Superior temporal gyrus (tissue), 1 donor: ENCODE measurements at regions not wholly inside any gene's neighbourhood (a gene's known extent, or its start where the extent isn't known, plus 50 kb on each side); places are given as distances from the start of the nearest gene placed in this dataset.
"Not testable (repeated sequence)": the region's sequence is repeated elsewhere in the genome, so short reads cannot be mapped to it uniquely, and the experiment has no call there.

ENCODE experiments used
- DNase-seq: peaks from one replicate; pipeline ENCODE4 v3.0.0-alpha.2; 2016; ENCODE audit errors: extremely low spot score

DNA sequence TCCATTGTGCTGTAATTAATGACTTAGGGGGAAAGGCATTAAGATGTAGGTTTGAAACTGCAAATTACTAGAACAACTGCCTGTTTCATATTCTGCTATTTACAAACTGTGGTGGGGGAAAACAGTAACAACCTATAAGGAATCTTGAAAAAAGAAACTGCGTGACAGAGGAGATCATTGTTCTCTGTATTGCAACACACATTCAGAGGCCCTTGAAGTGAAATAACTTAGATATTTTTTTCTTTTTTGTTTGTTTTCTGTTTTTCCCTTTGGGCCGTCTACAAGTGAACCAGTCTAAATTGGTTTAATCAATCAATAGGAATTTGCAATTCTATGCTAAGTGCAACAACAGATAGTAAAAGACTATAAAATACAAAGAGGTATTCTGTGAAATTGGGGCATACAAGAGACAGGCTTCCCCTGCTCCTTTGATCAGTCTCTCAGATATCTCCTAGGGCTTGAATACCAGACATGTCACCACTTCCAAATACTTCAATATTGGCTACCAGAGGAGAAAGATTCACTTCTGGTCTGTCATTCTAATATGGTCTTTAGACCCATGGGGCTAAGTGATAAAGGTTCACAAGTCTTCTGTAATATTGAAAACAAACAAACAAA, 2055.1 kb upstream of the CELF4 start:
- DNase-seq: no peak

DNA sequence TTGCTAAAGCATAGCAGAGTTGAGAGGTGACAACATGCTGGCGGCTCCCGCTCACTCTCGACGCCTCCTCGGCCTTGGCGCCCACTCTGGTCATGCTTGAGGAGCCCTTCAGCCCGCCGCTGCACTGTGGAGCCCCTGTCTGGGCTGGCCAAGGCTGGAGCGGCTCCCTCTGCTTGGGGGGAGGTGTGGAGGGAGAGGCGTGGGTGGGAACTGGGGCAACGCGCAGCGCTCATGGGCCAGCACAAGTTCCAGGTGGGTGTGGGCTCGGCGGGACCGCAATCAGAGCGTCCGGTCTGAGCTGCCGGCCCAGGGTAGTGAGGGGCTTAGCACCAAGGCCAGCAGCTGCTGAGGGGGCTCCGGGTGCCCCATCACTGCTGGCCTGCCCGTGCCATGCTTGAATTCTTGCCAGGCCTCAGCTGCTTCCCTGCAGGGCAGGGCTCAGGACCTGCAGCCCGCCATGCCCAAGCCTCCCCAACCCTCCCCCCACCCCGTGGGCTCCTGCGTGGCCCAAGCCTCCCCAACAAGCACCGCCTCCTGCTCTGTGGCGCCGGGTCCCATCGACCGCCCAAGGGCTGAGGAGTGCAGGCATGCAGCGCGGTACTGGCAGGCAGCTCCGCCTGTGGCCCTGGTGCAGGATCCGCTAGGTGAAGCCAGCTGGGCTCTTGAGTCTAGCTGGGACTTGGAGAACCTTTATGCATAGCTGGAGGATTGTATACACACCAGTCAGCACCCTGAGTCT, 2052.8 kb upstream of the CELF4 start:
- no peak for DNase-seq

DNA sequence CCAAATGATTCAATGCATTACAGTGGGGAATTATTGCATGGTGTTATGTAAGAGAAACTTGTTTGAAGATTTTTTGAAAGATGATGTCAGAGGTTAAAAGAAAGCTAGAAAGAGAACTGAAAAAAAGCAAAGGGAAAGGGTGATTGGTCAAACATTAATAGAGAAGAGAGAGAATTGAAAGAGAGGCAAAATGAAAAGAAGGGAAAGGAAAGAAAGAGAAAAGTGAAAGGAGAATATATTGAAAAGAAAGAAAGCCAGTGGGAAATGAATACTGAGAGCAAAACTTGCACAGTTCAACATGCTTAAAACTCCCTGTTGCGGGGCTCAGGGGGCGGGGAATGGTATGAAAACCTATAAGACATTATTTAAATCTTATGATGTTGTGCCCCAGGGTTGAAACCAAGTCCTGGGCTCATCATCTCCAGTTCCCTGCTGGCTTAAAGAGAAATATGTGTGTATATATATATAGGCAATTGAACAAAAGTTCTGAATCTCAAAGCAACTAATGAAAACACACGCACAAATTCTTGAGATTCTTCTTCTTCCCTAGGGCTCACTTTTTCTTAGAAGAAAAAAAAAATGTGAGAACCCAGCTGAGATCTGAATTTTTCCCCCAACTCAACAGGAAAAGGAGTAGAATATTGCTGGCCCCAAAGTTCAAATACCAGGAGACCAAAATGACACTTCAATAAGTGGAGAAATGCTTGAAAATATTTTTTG, 2045.9 kb upstream of the CELF4 start:
- DNase-seq: no peak

DNA sequence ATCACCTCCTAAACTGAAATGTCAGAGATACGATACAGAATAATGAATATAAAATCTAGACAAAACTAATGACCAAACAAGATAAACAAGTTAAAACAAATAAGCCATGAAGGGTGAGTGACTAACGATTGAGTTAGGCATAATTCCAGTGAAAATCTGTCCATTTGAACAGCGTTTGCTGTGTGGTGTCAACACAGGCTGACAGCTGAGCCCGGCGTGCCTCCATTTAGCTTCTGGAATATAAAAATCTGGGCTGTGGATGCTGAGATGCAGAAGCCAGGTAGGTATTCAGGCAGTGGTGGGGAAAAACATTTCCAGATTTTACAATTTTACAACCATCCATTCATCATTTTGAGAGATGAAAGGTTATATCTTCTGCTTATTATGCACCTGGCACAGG, 2041.4 kb upstream of the CELF4 start:
- DNase-seq: no peak

DNA sequence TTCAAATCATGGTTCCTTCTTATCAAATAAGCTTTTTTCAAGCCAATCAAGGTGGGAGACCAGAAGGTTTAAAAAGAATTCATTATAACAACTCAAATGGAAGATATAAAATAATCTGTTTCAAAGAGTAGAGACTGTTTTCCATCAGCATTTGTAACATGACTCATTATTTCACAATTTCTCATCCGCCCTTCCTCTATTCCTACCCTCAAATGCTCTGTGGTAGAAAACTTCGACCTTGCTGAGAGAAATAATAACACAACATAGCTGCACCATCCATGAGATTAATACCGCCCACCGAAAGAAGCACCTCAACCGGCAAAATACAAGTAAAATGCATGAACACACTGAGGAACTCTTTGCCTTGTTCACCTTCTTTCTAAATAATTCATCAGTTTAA, 2039.2 kb upstream of the CELF4 start:
- no peak for DNase-seq

DNA sequence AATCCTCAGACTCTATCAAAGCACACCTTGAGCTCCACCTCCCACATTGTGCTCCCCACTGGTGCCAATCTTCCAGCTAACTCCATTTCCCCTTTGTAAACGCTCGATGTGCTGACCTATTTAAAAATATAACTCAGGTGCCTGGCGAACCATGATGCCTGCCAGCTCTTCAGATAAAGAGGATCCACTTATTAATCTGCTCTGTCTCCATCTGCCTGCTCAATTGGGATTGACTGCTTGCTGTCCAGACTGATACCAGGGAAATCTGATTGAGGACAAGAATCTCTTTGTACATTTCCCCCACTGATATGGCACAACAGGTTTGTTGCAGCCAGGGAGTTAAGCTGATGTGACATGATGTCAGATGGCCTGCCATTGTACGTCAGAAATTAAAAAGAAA, 2036.5 kb upstream of the CELF4 start:
- no peak for DNase-seq

DNA sequence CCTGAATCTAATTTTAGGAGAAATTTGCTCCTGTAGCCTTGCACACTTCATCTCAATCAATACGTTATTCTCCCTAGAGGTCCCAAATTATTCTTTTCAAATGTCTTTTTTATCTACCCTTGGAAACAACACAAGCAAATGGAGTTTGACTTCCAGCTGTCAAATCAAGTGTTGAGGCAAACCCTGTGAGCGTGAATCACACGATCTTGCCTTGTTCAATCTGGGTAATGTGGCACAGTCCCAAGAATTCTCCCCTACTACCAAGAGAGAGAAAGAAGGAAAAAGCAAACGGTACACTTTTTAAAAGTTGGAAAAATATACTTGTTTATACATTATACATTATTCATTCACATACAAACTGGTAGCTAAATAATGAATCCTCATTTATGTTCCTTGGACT, 2035.3 kb upstream of the CELF4 start:
- DNase-seq: no peak

DNA sequence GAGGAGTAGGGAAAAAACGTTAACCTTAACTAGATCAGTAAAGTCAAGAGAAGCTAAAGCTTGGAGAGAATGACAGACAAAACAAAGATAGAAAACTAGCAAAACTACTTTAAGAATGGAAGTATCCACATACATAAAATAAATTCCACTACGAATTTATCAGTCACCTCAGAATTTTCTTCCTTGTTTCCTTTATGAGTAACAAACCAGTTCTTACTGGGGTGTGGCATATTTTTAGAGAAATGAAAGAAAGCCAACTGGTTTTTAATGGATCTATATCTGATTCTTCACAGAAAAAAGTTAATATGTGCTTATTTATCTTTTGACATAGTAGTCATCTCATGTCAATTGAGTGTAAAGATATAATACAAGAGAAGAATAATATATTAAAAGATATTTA, 2033.7 kb upstream of the CELF4 start:
- no peak for DNase-seq

DNA sequence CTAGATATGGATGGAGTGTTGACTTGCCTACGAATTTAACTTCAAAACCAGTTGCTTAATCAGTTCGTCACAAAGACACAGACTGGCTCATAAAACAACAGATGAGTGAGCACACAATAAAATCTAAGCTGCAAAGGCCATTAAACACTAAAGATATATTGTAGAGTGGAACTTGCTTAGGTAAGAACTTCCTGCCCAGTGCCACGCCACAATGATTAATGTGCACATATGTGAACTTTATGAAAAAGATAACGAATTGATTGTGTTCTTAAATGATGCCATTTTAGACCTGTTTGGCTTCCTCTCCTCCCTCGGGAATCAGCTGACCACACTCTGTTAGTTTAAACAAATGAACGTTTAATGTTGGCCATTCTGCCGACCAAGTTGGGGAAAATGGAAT, 2031.3 kb upstream of the CELF4 start:
- no peak for DNase-seq

DNA sequence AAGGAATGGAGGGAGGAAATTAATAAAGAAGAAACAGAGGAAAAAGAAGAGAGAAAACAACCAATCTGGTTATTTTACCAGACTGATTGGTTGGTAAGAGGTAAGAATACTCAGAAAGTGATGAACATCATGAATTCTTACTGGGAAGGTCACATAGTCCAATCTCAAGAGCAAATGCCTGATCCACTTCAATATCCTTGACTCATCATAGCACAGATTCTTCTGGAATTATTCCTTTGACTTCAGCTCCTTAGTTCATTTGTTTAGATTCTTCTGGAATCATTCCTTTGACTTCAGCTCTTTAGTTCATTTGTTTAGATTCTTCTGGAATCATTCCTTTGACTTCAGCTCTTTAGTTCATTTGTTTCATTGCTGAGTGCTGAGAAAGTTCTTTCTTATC, 2030.6 kb upstream of the CELF4 start:
- no peak for DNase-seq

DNA sequence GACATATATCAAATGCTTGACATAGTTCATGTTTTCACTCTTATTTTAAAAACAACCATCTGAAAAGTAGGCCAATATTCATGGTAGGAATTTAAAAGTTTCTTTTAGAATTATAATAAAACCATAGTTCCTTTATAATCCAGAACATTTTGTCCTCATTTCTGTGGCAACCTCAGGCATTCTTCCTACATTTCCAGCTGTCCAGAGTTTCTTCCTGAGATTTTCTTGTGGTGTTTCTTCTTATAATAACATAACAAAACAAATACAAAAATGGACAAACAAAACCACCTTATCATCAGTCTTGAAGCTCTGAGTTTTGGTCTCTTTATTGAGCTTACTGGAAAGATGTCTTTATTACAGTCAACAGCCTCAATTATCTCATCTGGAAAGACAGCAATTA, 2028.6 kb upstream of the CELF4 start:
- no peak for DNase-seq

DNA sequence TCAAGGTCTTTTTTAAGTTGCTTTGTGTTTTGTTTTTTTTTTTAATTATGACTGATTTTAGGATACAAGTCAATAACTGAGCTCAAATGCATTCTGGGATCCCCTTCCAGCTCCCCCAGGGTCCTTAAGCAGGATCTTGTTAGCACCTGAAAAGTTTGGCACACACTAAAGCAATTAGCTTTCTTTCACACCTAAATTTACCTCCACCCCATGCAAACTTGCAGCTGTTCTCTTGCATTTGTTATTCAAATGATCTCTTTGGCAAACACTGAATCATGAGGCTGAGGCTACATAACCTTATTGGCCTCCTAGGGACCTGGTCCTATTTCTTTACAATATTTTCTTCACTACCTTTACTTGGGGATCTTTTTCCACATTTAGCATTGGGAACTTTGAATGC, 2026.1 kb upstream of the CELF4 start:
- DNase-seq: no peak

DNA sequence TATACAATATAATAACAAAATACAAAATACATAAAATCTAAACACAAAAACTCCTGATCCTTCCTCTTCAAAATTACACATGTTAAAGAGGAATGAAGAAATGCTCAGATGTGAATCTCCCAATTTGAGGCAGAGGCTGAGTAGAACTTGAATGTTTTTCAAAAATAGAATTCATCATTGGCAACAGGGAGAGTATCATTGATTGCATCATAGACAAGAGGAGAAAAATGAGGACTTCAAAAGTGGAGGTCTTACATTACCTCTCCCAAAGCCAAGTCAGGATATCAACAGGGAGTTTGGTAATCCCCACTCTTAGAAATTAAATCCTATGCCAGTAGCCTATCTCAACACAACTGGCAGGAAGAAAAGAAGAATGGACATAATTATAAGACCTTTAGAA, 2023.9 kb upstream of the CELF4 start:
- no peak for DNase-seq

DNA sequence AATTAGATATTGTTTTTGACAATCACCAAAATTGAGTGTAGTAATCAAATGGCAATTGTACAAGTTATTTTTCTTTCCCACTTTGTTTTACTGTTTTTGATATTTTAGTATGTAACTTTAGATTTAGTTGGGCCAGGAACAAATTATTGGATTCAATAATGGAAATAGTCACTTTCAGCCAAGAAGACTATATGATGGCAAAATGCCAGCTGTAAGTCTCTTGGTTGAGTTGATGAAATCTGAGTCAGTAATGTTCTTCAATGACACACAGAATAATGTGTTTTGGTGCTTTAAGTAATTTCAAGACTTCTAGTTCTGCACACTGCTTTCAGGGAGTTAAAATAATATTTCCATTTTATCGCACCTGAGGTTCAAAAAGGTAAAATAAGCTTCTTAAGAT, 2022.0 kb upstream of the CELF4 start:
- DNase-seq: no peak

DNA sequence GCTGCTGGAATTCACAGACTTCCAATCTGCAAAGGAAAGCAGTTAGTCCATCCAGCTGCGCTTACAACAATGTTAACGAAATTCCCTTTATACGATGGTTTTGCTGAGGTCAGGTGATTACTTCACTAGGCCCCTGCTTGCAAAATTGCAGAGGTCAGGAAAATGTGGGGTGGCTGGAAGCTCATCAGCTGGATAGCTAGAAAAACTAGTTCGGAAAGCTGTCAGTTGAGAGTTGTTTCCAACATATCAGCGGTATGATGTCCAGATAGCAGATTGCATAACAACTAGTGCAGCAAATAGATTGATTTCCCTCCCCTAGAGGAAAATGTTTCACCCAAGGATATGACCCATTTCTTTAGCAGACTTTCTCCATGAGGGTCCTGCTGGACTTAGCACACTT, 2021.1 kb upstream of the CELF4 start:
- DNase-seq: no peak

DNA sequence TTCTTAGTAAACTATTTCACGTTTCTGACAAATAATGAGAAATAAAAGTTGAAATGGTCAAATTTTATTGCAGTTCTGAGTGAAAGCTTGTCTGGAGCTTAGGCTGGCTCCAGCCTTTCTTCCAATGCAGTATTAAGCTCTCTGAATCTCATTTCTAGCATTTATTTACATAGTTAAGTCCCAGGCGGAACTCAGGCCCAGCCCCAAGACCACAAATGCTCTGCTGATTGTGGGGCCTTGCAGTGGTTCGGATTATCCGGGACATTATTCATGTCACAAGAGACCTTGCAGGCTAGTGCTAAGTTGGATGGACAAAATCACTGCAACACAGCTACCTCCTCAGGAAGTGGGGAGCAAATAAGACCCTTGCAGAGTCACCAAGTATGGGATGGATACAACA, 2009.3 kb upstream of the CELF4 start:
- DNase-seq: no peak

DNA sequence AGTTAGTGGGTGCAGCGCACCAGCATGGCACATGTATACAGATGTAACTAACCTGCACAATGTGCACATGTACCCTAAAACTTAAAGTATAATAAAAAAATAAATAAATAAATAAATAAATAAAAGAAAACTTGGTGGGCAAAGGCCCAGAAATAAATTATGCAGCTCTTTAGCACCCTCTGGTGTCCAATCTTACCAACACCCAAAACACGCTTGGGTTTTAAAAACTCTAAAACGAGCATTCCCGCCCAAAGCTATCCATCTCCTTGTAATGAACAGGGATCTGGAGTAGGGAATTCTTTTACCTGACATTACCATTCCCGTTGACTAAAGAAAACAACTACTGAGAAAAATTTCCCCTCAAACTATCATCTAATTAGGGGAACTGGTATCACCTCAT, 2005.9 kb upstream of the CELF4 start:
- no peak for DNase-seq

DNA sequence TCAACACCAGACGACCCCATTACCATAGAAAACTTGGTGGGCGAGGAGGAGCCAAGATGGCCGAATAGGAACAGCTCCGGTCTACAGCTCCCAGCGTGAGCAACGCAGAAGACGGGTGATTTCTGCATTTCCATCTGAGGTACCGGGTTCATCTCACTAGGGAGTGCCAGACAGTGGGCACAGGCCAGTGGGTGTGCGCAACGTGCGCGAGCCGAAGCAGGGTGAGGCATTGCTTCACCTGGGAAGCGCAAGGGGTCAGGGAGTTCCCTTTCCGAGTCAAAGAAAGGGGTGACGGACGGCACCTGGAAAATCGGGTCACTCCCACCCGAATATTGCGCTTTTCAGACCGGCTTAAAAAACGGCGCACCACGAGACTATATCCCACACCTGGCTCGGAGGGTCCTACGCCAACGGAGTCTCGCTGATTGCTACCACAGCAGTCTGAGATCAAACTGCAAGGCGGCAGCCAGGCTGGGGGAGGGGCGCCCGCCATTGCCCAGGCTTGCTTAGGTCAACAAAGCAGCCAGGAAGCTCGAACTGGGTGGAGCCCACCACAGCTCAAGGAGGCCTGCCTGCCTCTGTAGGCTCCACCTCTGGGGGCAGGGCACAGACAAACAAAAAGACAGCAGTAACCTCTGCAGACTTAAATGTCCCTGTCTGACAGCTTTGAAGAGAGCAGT, 2000.1 kb upstream of the CELF4 start:
- not testable (repeated sequence) for DNase-seq

DNA sequence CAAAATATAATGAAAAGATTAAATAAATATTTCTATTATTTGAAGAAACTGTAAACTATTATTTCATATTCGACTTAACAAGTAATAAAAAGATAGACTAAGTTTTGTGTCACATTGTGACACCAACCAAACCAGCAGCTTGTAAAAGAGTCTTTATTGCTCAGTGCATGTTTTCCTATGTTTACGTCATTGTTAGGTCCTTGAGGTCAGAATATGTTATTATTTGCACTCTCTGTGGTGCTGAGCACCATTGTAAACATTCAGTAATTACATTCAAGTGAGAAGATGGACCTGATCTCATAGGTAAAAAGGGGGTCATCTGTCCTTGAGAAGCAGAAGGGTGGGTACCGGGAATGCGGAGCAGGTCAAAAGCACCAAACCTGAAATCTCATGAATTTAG, 1999.1 kb upstream of the CELF4 start:
- no peak for DNase-seq

DNA sequence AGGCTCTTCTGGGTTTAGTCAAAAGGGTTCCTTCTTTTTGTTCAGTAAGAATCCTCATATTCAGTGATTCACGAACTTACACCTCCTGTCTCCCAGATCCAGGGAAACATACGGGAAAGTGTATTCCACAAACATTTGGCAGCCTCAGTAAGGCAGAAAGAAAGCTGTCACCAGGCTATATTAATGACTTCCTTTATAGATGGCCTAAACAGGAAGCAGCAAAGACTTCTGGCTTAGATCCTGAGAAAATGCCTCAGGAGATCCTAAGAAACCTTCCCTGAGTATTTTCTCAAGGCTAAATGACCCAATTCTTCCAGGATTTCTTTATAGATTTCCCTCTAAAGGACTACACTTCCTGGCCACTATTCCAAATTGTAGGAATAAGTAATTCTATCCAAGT, 1995.5 kb upstream of the CELF4 start:
- no peak for DNase-seq

DNA sequence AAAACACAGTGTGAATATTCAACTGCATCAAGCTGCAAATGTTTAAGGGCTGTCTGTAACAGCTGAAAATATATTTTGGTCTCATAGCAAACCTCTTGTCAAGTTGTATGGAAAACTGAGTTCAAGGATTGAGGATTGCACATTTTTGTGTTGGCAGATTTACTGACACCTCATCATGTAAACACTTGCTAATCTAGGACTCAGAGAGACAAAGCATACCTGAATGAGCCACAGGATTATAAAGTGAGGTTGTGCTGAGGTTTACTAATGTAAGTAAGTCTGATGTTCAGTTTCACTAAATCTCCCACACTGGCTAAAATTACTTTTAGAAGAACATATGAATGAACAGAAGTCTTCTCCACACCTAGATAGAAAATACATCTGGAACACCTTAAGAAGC, 1993.1 kb upstream of the CELF4 start:
- no peak for DNase-seq

DNA sequence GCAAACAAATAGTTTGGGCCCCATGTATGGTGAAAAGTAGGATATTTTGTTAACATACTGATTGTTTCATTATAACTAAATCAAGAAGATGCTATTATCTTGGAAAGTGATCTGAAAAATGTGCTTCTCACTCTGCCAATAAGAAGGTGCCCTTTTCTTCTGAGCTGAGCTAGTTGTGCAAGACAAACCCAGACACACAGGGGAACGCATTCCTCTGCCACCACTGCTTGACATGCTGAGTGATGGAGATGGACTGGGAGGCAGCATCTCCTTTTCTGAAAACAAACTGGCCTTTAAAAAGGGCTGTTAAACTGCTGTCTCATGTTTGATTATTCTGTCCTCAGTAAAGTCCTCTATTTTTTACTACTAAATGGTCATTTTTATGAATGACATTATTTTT, 1989.9 kb upstream of the CELF4 start:
- no peak for DNase-seq

DNA sequence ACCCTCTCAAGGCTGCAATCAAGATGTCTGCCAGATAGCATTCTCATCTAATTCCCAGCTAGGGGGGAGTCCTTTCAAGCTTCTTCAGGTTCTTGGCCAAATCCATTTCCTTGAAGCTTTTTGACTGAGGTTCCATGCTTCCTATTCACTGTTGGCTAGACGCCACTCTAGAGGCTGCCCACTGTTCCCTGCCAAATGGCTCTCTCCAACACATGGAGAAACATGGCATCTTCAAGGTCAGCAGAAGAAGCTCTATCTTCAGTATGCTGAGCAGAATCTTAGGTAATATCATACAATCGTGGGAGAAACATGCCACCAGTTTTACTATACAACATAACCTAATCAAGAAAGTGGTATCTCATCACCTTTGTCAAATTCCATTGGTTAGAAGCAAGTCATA, 1985.1 kb upstream of the CELF4 start:
- no peak for DNase-seq
